HepG2 (cell line): ENCODE measurements at regions not wholly inside any gene's neighbourhood (a gene's known extent, or its start where the extent isn't known, plus 50 kb on each side); places are given as distances from the start of the nearest gene placed in this dataset.

ENCODE experiments used
- ATAC-seq: fragments of 200-7000 bp; cut with Tn5 transposase; 3 replicates; pipeline ENCODE4 v1.9.1; 2020; ENCODE audit warnings: mild to moderate bottlenecking, moderate library complexity
- BruUV-seq: library from RNA; stranded (reverse); fragments of 400-500 nt; replicated peaks from 2 replicates; lab custom pipeline; 2021; lab: Mats Ljungman, UMichigan
- CTCF ChIA-PET: fragments of 300-600 bp; formaldehyde crosslinking; extraction: SDS; loops from one replicate; lab custom pipeline; 2021; ENCODE audit warnings: low total read pairs, inconsistent platforms, low intra/inter-chr PET ratio; lab: Yijun Ruan, JAX
- POLR2A ChIA-PET: fragments of 350-600 bp; sonication (Branson Sonifier 250); formaldehyde crosslinking; loops from one replicate; lab custom pipeline; 2020; ENCODE audit warnings: antibody characterized with exemption, inconsistent platforms; lab: Yijun Ruan, JAX
- DNase-seq: peaks from one replicate; pipeline ENCODE4 v3.0.0-alpha.2; 2015; ENCODE audit warnings: low spot score
- FAIRE-seq: peaks from 3 replicates; lab custom pipeline; 2011; peaks lifted over from hg19 to GRCh38; lab: Jason Lieb, UNC
- H2AFZ ChIP-seq: one replicate; pipeline ENCODE4 v1.6.1; 2011; ENCODE audit warnings: low read length, inconsistent platforms
- H3K27ac ChIP-seq: fragments of 300-600 bp; 3 replicates; pipeline ENCODE4 v1.8.0; 2011; ENCODE audit warnings: mixed run types, mild to moderate bottlenecking, mixed read lengths, low read length, inconsistent platforms; ENCODE audit not compliant: insufficient read depth; ENCODE audit errors: extremely low read length
- H3K27me3 ChIP-seq, 2 experiments: fragments of 200-600 bp in 1 of 2; 2 replicates in 1 of 2; 3 replicates in 1 of 2; pipeline versions ENCODE4 v1.6.0 to v1.8.0; 2011; ENCODE audit warnings: low read length in 2 of 2, mild to moderate bottlenecking in 2 of 2, moderate library complexity in 2 of 2, inconsistent platforms in 1 of 2; ENCODE audit not compliant: insufficient read depth in 2 of 2, control insufficient read depth in 1 of 2
- H3K36me3 ChIP-seq, 2 experiments: fragments of 200-600 bp in 1 of 2; replicated peaks in 1 of 2; 2 replicates in 1 of 2; 3 replicates in 1 of 2; pipeline versions ENCODE4 v1.5.1 to v1.8.0; 2011; ENCODE audit warnings: low read length in 2 of 2, inconsistent platforms in 1 of 2; ENCODE audit not compliant: insufficient read depth in 2 of 2, control insufficient read depth in 1 of 2
- H3K4me1 ChIP-seq: 2 replicates; pipeline ENCODE4 v1.5.1; 2012; ENCODE audit warnings: low read length, inconsistent platforms; ENCODE audit not compliant: insufficient read depth
- H3K4me2 ChIP-seq: 2 replicates; pipeline ENCODE4 v1.6.0; 2011; ENCODE audit warnings: low read depth, low read length, inconsistent platforms
- H3K4me3 ChIP-seq, 3 experiments: fragments of 200-600 bp in 1 of 3; sonication (generic), shearing (Covaris generic) in 1 of 3; replicated peaks in 1 of 3; 2 replicates each; pipeline ENCODE4 v1.5.1; 2011 to 2016; ENCODE audit warnings: low read length in 3 of 3, inconsistent platforms in 2 of 3, low read depth in 2 of 3, mild to moderate bottlenecking in 2 of 3, control low read depth in 1 of 3, mixed read lengths in 1 of 3; ENCODE audit not compliant: insufficient read depth in 1 of 3
- H3K79me2 ChIP-seq: one replicate; pipeline ENCODE4 v1.6.1; 2011; ENCODE audit warnings: low read length, inconsistent platforms; ENCODE audit not compliant: insufficient read depth
- H3K9ac ChIP-seq: 2 replicates; pipeline ENCODE4 v1.6.0; 2011; ENCODE audit warnings: mild to moderate bottlenecking, low read depth, low read length, inconsistent platforms; ENCODE audit not compliant: insufficient read depth
- H3K9me3 ChIP-seq: 2 replicates; pipeline ENCODE4 v1.5.1; 2012; ENCODE audit warnings: mild to moderate bottlenecking, low read length
- H4K20me1 ChIP-seq: 2 replicates; pipeline ENCODE4 v1.6.0; 2011; ENCODE audit warnings: inconsistent platforms, mild to moderate bottlenecking, low read length, moderate library complexity; ENCODE audit not compliant: insufficient read depth
- AKAP8 ChIP-seq: sonication (generic); formaldehyde crosslinking; IDR thresholded peaks from 2 replicates; pipeline ENCODE4 v1.5.1; 2020; ENCODE audit warnings: mild to moderate bottlenecking, missing genetic modification reagents
- HMG20B ChIP-seq: conservative IDR thresholded peaks from 2 replicates; pipeline ENCODE4 v1.6.1; 2016; ENCODE audit warnings: missing genetic modification reagents, missing compliant biosample characterization
- HNF4G ChIP-seq, 2 experiments: sonication (generic) in 1 of 2; formaldehyde crosslinking in 1 of 2; IDR thresholded peaks; 2 replicates each; pipeline versions ENCODE4 v1.4.0 to v1.6.1; 2011 to 2020; ENCODE audit warnings: borderline replicate concordance in 2 of 2, low read depth in 2 of 2, mild to moderate bottlenecking in 2 of 2, low read length in 1 of 2, missing genetic modification reagents in 1 of 2, moderate library complexity in 1 of 2
- KDM1A ChIP-seq: IDR thresholded peaks from 2 replicates; pipeline ENCODE4 v1.6.1; 2016; ENCODE audit warnings: missing compliant biosample characterization
- KMT2A ChIP-seq: sonication (generic); formaldehyde crosslinking; IDR thresholded peaks from 2 replicates; pipeline ENCODE4 v1.4.0; 2020; ENCODE audit warnings: missing genetic modification reagents
- YEATS4 ChIP-seq: sonication (generic); formaldehyde crosslinking; IDR thresholded peaks from 2 replicates; pipeline ENCODE4 v1.4.0; 2020; ENCODE audit warnings: missing genetic modification reagents, borderline replicate concordance
- ZNF260 ChIP-seq: sonication (generic); formaldehyde crosslinking; IDR thresholded peaks from 2 replicates; pipeline ENCODE4 v1.4.0; 2020; ENCODE audit warnings: missing genetic modification reagents, low read depth, mild to moderate bottlenecking, borderline replicate concordance
- ZNF776 ChIP-seq: sonication (generic); formaldehyde crosslinking; IDR thresholded peaks from 2 replicates; pipeline ENCODE4 v1.4.0; 2020; ENCODE audit warnings: mild to moderate bottlenecking, missing genetic modification reagents
- ZNF780A ChIP-seq: sonication (generic); formaldehyde crosslinking; IDR thresholded peaks from 2 replicates; pipeline ENCODE4 v1.8.0; 2022; ENCODE audit warnings: mild to moderate bottlenecking, missing genetic modification reagents, moderate library complexity
- WGBS: methylation state at CpG from one replicate; pipeline ENCODE4 v1.1.6; 2017; ENCODE audit warnings: low lambda C conversion rate; 5-methylcytosine and 5-hydroxymethylcytosine counted together
- in situ Hi-C: cut with HindIII; loops from 2 replicates; pipeline ENCODE4 v1.10.0; 2017; ENCODE audit warnings: low pct_unique_long_range_greater_than_20kb; ENCODE audit not compliant: extremely low pct_ligation_motif_present
- intact Hi-C: fragments of 100-400 bp; cut with micrococcal nuclease; formaldehyde crosslinking; loops from one replicate; pipeline ENCODE4 v1.10.0; 2022; ENCODE audit not compliant: unreplicated experiment
- TF ChIP-seq, protein P1 (sequence below): IDR thresholded peaks from 2 replicates; pipeline ENCODE4 v1.6.1; 2016
- TF ChIP-seq, protein P2 (sequence below): sonication (generic); formaldehyde crosslinking; IDR thresholded peaks from 2 replicates; pipeline ENCODE4 v1.8.1; 2023; ENCODE audit warnings: mild to moderate bottlenecking, missing genetic modification reagents

DNA sequence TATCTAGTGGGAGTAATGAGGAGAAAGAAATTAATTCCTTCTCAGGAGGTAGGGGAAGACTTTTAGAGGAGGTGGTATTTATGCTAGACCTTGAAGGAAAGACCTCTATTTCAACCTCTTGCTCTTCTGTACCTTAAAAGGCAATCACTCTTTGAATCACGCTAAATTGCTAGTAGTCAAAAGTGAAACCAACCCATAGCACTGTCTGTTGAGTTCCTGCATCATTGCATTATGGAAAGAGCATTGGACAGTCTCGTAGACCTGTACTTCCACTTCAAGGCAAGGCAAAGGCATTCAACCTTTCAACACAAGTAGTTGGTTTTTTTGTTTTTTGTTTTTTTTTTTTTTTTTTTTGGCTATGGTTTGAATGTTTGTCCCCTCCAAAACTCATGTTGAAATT lies 770.4 kb downstream of the ETS1 start:
- no peak overlapping the region for H3K27ac ChIP-seq
- WGBS, result 3% methylated on average over 2 of the region's 2 CpGs
- H3K79me2 ChIP-seq, result no peaks in the 10 kb centered on the region
- no peaks in the 10 kb centered on the region for H3K36me3 ChIP-seq
- CTCF ChIA-PET, result no interaction called here
- intact Hi-C loops, result no loop called here
- BruUV-seq, result no TSS peak
- in situ Hi-C loops, result no loop called here
- ATAC-seq, result no peak
- POLR2A ChIA-PET, result no interaction called here
- H3K4me3 ChIP-seq, result no peak overlapping the region
- no peak for DNase-seq
- no peaks in the 10 kb centered on the region for H3K27me3 ChIP-seq
- no peak overlapping the region for H2AFZ ChIP-seq
- H3K9me3 ChIP-seq, result peaks cover 67% of the 10 kb centered on the region
- H3K4me1 ChIP-seq, result no peaks in the 10 kb centered on the region
- FAIRE-seq, result no peak
- no peaks in the 10 kb centered on the region for H4K20me1 ChIP-seq
- no peak overlapping the region for H3K4me2 ChIP-seq
- TF ChIP-seq YEATS4 (CRISPR knock-in tag) (no peak), ZNF776 (CRISPR knock-in tag) (no peak), HMG20B (CRISPR knock-in tag) (no peak), HNF4G (IDR thresholded peaks at IDR 0.05; ENCODE audit: borderline replicate concordance, low read depth, low read length) (no peak), HNF4G (CRISPR knock-in tag; IDR thresholded peaks at IDR 0.05; ENCODE audit: borderline replicate concordance, low read depth) (no peak), KMT2A (no peak), KDM1A (CRISPR knock-in tag) (no peak), ZNF780A (CRISPR knock-in tag) (no peak), ZNF260 (CRISPR knock-in tag) (no peak), AKAP8 (CRISPR knock-in tag) (no peak)
- TF ChIP-seq, protein P1, sequence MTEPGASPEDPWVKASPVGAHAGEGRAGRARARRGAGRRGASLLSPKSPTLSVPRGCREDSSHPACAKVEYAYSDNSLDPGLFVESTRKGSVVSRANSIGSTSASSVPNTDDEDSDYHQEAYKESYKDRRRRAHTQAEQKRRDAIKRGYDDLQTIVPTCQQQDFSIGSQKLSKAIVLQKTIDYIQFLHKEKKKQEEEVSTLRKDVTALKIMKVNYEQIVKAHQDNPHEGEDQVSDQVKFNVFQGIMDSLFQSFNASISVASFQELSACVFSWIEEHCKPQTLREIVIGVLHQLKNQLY, result no peak
- TF ChIP-seq, protein P2, sequence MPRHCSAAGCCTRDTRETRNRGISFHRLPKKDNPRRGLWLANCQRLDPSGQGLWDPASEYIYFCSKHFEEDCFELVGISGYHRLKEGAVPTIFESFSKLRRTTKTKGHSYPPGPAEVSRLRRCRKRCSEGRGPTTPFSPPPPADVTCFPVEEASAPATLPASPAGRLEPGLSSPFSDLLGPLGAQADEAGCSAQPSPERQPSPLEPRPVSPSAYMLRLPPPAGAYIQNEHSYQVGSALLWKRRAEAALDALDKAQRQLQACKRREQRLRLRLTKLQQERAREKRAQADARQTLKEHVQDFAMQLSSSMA (CRISPR knock-in tag), result no peak
- H3K9ac ChIP-seq, result no peak overlapping the region
